Right cardiac atrium (tissue), 5 donors: ENCODE measurements at regions not wholly inside any gene's neighbourhood (a gene's known extent, or its start where the extent isn't known, plus 50 kb on each side); places are given as distances from the start of the nearest gene placed in this dataset.

ENCODE experiments used
- ATAC-seq, 2 donors: fragments of 200-7000 bp; cut with Tn5 transposase; one replicate each; pipeline versions ENCODE4 v1.8.0 to v1.9.1; 2020; ENCODE audit warnings: moderate library complexity in 2 of 2, mild to moderate bottlenecking in 1 of 2
- DNase-seq, 3 donors: peaks; one replicate each; pipeline ENCODE4 v3.0.0-alpha.2; 2020
- H3K27ac ChIP-seq: one replicate; pipeline ENCODE4 v1.5.1; 2013; ENCODE audit warnings: mild to moderate bottlenecking, low read length, control low read depth, moderate library complexity
- H3K27me3 ChIP-seq: one replicate; pipeline ENCODE4 v1.6.1; 2013; ENCODE audit not compliant: control insufficient read depth, insufficient read depth
- H3K4me1 ChIP-seq: one replicate; pipeline ENCODE4 v1.6.1; 2013; ENCODE audit warnings: low read length; ENCODE audit not compliant: control insufficient read depth, insufficient read depth
- H3K4me3 ChIP-seq: one replicate; pipeline ENCODE4 v1.5.1; 2013; ENCODE audit warnings: low read length, control low read depth
- H3K9me3 ChIP-seq: one replicate; pipeline ENCODE4 v1.6.1; 2013; ENCODE audit warnings: low read length; ENCODE audit not compliant: control insufficient read depth
- WGBS: extraction: QIAGEN DNeasy Blood & Tissue Kit; methylation state at CpG from one replicate; pipeline ENCODE4 v1.1.7; 2013; 5-methylcytosine and 5-hydroxymethylcytosine counted together
- intact Hi-C, 4 donors: fragments of 100-400 bp; cut with DNase I; formaldehyde crosslinking; loops; one replicate each; pipeline versions ENCODE4 v1.11.0 to v1.14.0; 2022 to 2023
- donor health status: healthy with polysubstance abuse.
- donor health status: DM: no; HTN: yes; CAD: no.
- donor health status: DM: no; HTN: no; CAD: no.
- donor health status: DM: no; HTN: yes; CAD: no; lungs with severe emphysema.
- donor health status: DM: yes; HTN: yes; CAD: no.

- no peaks in the 10 kb centered on the region for H3K4me1 ChIP-seq
- no peaks in the 10 kb centered on the region for H3K9me3 ChIP-seq
- no peak overlapping the region for H3K27ac ChIP-seq
- H3K27me3 ChIP-seq = no peaks in the 10 kb centered on the region
- intact Hi-C loops = no loop called here
- no peak overlapping the region for H3K4me3 ChIP-seq
- DNase-seq (no peak), ATAC-seq (no peak)
- WGBS = 64% methylated on average over 1 of the region's 1 CpG
These were observed 356.4 kb downstream of the FOXG1 start for GRCh38 chr14:29123017-29123416.

- WGBS = 79% methylated on average over 4 of the region's 4 CpGs
- Histone ChIP-seq H3K4me3 (no peak overlapping the region), H3K4me1 (no peaks in the 10 kb centered on the region), H3K27ac (no peak overlapping the region), H3K9me3 (no peaks in the 10 kb centered on the region), H3K27me3 (no peaks in the 10 kb centered on the region)
- intact Hi-C loops = no loop called here
- DNase-seq (no peak), ATAC-seq (no peak)
These were observed 359.8 kb downstream of the FOXG1 start for GRCh38 chr14:29126361-29126760.

DNA sequence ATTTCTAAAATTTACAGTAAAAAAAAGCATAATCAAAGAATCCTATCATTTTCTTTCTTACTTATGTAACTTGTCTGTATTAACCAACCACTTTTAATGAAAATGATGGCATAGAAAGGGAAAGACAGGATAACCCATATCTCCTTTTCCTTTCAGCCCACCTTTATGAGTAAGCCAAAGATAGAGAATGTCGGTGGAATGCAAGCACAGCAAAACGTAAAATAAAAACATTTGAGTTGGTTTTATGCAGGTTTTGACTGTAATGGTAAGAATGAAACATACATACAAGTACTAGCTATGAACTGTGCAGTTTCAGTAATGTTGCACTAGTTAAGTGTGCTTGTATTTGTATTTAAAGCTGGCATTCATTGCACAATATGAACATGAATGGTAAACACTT is 360.3 kb downstream of the FOXG1 start:
- Histone ChIP-seq H3K27me3 (no peaks in the 10 kb centered on the region), H3K4me3 (no peak overlapping the region), H3K9me3 (no peaks in the 10 kb centered on the region), H3K27ac (no peak overlapping the region), H3K4me1 (no peaks in the 10 kb centered on the region)
- DNase-seq = no peak
- intact Hi-C loops = no loop called here
- ATAC-seq = no peak
- 68% methylated on average over 2 of the region's 2 CpGs for WGBS

DNA sequence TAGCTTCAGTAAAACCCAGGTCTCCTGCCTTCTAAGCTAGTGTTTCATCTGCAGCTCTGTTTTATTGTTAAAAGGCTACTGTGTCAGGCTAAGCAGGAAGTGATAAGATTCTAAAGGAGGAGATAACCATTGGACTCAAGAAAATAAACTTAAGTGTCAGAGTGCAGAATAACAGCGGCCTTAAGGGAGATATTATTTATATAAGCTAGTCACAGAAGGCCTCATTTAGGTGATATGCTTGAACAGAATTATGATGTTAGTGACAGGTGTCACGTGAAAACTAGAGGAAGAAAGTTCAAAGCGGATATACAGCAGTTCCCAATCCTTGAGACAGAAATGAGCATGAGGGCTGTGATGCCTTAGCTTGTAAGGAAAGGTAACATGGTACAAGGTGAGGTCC is 373.4 kb downstream of the FOXG1 start:
- Histone ChIP-seq H3K27me3 (no peaks in the 10 kb centered on the region), H3K4me1 (no peaks in the 10 kb centered on the region), H3K9me3 (no peaks in the 10 kb centered on the region), H3K4me3 (no peak overlapping the region), H3K27ac (no peak overlapping the region)
- WGBS = 47% methylated on average over 3 of the region's 3 CpGs
- intact Hi-C loops = no loop called here
- ATAC-seq (no peak), DNase-seq (no peak)

GRCh38 chr14:29144621-29145020 is 378.0 kb downstream of the FOXG1 start:
- WGBS = 53% methylated on average over 2 of the region's 2 CpGs
- DNase-seq = no peak
- H3K27ac ChIP-seq = no peak overlapping the region
- no peak overlapping the region for H3K4me3 ChIP-seq
- no peaks in the 10 kb centered on the region for H3K4me1 ChIP-seq
- ATAC-seq = no peak
- intact Hi-C loops = no loop called here
- no peaks in the 10 kb centered on the region for H3K9me3 ChIP-seq
- H3K27me3 ChIP-seq = no peaks in the 10 kb centered on the region

GRCh38 chr14:29148221-29148620 is 381.6 kb downstream of the FOXG1 start:
- Histone ChIP-seq H3K27me3 (no peaks in the 10 kb centered on the region), H3K4me3 (no peak overlapping the region), H3K27ac (no peak overlapping the region), H3K4me1 (no peaks in the 10 kb centered on the region), H3K9me3 (no peaks in the 10 kb centered on the region)
- intact Hi-C loops = no loop called here
- no peak for DNase-seq
- no peak for ATAC-seq
- 69% methylated on average over 2 of the region's 2 CpGs for WGBS

GRCh38 chr14:29149798-29150197 is 383.2 kb downstream of the FOXG1 start:
- H3K27ac ChIP-seq = no peak overlapping the region
- ATAC-seq (no peak), DNase-seq (no peak)
- no peaks in the 10 kb centered on the region for H3K9me3 ChIP-seq
- no peaks in the 10 kb centered on the region for H3K27me3 ChIP-seq
- intact Hi-C loops = no loop called here
- no peaks in the 10 kb centered on the region for H3K4me1 ChIP-seq
- H3K4me3 ChIP-seq = no peak overlapping the region

GRCh38 chr14:29150659-29151058 is 384.1 kb downstream of the FOXG1 start:
- no peaks in the 10 kb centered on the region for H3K4me1 ChIP-seq
- ATAC-seq (no peak), DNase-seq (no peak)
- H3K27me3 ChIP-seq = no peaks in the 10 kb centered on the region
- WGBS = 88% methylated on average over 10 of the region's 10 CpGs
- intact Hi-C loops = no loop called here
- no peak overlapping the region for H3K27ac ChIP-seq
- no peaks in the 10 kb centered on the region for H3K9me3 ChIP-seq
- H3K4me3 ChIP-seq = no peak overlapping the region

GRCh38 chr14:29156096-29156495 is 389.5 kb downstream of the FOXG1 start:
- H3K4me1 ChIP-seq = no peaks in the 10 kb centered on the region
- H3K4me3 ChIP-seq = no peak overlapping the region
- no peak overlapping the region for H3K27ac ChIP-seq
- ATAC-seq (no peak), DNase-seq (no peak)
- H3K27me3 ChIP-seq = no peaks in the 10 kb centered on the region
- H3K9me3 ChIP-seq = no peaks in the 10 kb centered on the region
- intact Hi-C loops = no loop called here

DNA sequence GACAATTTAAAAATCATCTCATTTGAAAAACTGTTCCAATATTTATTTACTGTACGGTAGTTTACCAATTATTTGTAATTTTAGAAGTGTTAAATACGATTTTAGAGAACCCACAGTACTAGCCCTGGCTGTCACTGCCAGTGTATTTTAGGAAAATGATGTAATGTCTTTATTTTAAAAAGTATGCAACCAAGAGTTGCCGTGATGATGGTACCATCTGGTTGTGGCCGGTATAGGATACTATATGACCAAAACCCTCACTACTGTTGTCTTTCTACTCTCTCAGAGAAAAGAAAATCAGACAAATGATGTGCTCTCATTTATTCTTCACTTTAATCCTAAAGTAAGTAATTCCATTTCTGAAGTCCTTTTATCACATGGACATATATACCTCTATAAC is 395.0 kb downstream of the FOXG1 start:
- no peak for DNase-seq
- Histone ChIP-seq H3K9me3 (no peaks in the 10 kb centered on the region), H3K27ac (no peak overlapping the region), H3K27me3 (no peaks in the 10 kb centered on the region), H3K4me3 (no peak overlapping the region), H3K4me1 (no peaks in the 10 kb centered on the region)
- 46% methylated on average over 4 of the region's 4 CpGs for WGBS
- no peak for ATAC-seq
- intact Hi-C loops = no loop called here

DNA sequence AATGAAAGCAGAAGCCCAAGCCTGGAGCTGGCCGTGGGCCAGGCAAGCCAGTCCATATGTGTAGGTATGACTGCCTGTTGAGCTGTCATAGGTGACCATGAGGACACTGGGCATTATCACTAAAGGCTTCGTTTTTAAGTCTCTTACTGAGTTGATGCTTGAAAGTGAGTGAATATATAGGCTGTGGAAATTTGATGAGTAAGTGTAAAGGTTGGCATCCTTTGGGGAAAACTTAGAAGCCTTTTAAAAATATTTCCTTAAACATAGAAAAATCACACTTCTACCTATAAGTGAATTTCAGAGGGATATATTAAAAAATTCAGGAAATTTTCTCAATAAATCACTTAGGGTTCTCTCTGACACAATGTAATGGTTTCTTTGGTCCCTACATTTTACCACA is 396.5 kb downstream of the FOXG1 start:
- Histone ChIP-seq H3K4me3 (no peak overlapping the region), H3K27ac (no peak overlapping the region), H3K4me1 (no peaks in the 10 kb centered on the region), H3K9me3 (no peaks in the 10 kb centered on the region), H3K27me3 (no peaks in the 10 kb centered on the region)
- ATAC-seq = no peak
- no peak for DNase-seq
- intact Hi-C loops = no loop called here
- 43% methylated on average over 2 of the region's 2 CpGs for WGBS

- intact Hi-C loops = no loop called here
- DNase-seq (no peak), ATAC-seq (no peak)
- no peak overlapping the region for H3K27ac ChIP-seq
- no peaks in the 10 kb centered on the region for H3K9me3 ChIP-seq
- H3K4me3 ChIP-seq = no peak overlapping the region
- no peaks in the 10 kb centered on the region for H3K27me3 ChIP-seq
- H3K4me1 ChIP-seq = no peaks in the 10 kb centered on the region
- 56% methylated on average over 1 of the region's 1 CpG for WGBS
These were observed 398.8 kb downstream of the FOXG1 start for GRCh38 chr14:29165431-29165830.
